Keratinocyte (primary cell): ENCODE measurements at regions not wholly inside any gene's neighbourhood (a gene's known extent, or its start where the extent isn't known, plus 50 kb on each side); places are given as distances from the start of the nearest gene placed in this dataset.

Experiments used
- DNase-seq: peaks from one replicate; pipeline ENCODE4 v3.0.0-alpha.2; 2011; ENCODE audit warnings: low read depth, missing footprints, low spot score
- FAIRE-seq: peaks from 2 replicates; lab custom pipeline; 2011; peaks lifted over from hg19 to GRCh38; lab: Jason Lieb, UNC
- H2AFZ ChIP-seq: 2 replicates; pipeline ENCODE4 v1.6.0; 2012; ENCODE audit warnings: low read length, control low read depth, inconsistent platforms; ENCODE audit not compliant: control insufficient read depth
- H3K27ac ChIP-seq: 2 replicates; pipeline ENCODE4 v1.5.1; 2011; ENCODE audit warnings: low read length; ENCODE audit not compliant: control insufficient read depth, insufficient read depth
- H3K27me3 ChIP-seq: 3 replicates; pipeline ENCODE4 v1.6.0; 2011; ENCODE audit warnings: low read length; ENCODE audit not compliant: control insufficient read depth, insufficient read depth; ENCODE audit errors: extremely low read depth
- H3K36me3 ChIP-seq, 2 experiments: 2 replicates in 1 of 2; 3 replicates in 1 of 2; pipeline ENCODE4 v1.5.1; 2011; ENCODE audit warnings: low read length in 2 of 2, mild to moderate bottlenecking in 1 of 2; ENCODE audit not compliant: control insufficient read depth in 2 of 2, insufficient read depth in 2 of 2; ENCODE audit errors: extremely low read depth in 1 of 2
- H3K4me1 ChIP-seq: 3 replicates; pipeline ENCODE4 v1.5.1; 2011; ENCODE audit warnings: low read length; ENCODE audit not compliant: control insufficient read depth, insufficient read depth; ENCODE audit errors: extremely low read depth
- H3K4me2 ChIP-seq: 3 replicates; pipeline ENCODE4 v1.6.0; 2011; ENCODE audit warnings: low read depth, low read length; ENCODE audit not compliant: control insufficient read depth, insufficient read depth; ENCODE audit errors: extremely low read depth
- H3K4me3 ChIP-seq, 3 experiments: fragments of 200-600 bp in 1 of 3; sonication (generic) in 1 of 3; 2 replicates in 2 of 3; 3 replicates in 1 of 3; pipeline ENCODE4 v1.5.1; 2011 to 2016; ENCODE audit warnings: low read length in 3 of 3, mild to moderate bottlenecking in 3 of 3, control low read depth in 2 of 3, inconsistent platforms in 1 of 3, low read depth in 1 of 3, mixed read lengths in 1 of 3, mixed run types in 1 of 3, moderate library complexity in 1 of 3; ENCODE audit not compliant: control insufficient read depth in 2 of 3, insufficient read depth in 2 of 3; ENCODE audit errors: extremely low read depth in 1 of 3
- H3K79me2 ChIP-seq: 2 replicates; pipeline ENCODE4 v1.6.0; 2012; ENCODE audit warnings: low read length; ENCODE audit not compliant: control insufficient read depth, insufficient read depth
- H3K9ac ChIP-seq: 3 replicates; pipeline ENCODE4 v1.6.0; 2011; ENCODE audit warnings: low read length; ENCODE audit not compliant: control insufficient read depth, insufficient read depth; ENCODE audit errors: extremely low read depth
- H3K9me1 ChIP-seq: 3 replicates; pipeline ENCODE4 v1.6.0; 2011; ENCODE audit warnings: low read length; ENCODE audit not compliant: control insufficient read depth, insufficient read depth; ENCODE audit errors: extremely low read depth
- H3K9me3 ChIP-seq: 2 replicates; pipeline ENCODE4 v1.5.1; 2012; ENCODE audit warnings: low read depth, low read length; ENCODE audit not compliant: control insufficient read depth
- H4K20me1 ChIP-seq: 3 replicates; pipeline ENCODE4 v1.6.0; 2011; ENCODE audit warnings: low read length; ENCODE audit not compliant: control insufficient read depth, insufficient read depth; ENCODE audit errors: extremely low read depth
- CTCF ChIP-seq, 3 experiments: IDR thresholded peaks in 1 of 3; conservative IDR thresholded peaks in 1 of 3; optimal IDR thresholded peaks in 1 of 3; 2 replicates in 2 of 3; 3 replicates in 1 of 3; pipeline versions ENCODE3 to v1.5.1; 2011; ENCODE audit warnings: low read length in 3 of 3, mild to moderate bottlenecking in 3 of 3, moderate library complexity in 2 of 3, control low read depth in 1 of 3, inconsistent platforms in 1 of 3; ENCODE audit not compliant: insufficient read depth in 2 of 3; ENCODE audit errors: extremely low read depth in 1 of 3
- EZH2 ChIP-seq: IDR thresholded peaks from one replicate; pipeline ENCODE4 v1.6.1; 2012; ENCODE audit warnings: inconsistent platforms, mild to moderate bottlenecking, low read length, moderate library complexity
- dilution Hi-C: fragments of 300-500 bp; cut with MboI; formaldehyde crosslinking; loops from one replicate; pipeline ENCODE4 v1.7.0; 2020; ENCODE audit warnings: low sequenced_read_pairs; ENCODE audit not compliant: extremely low pct_ligation_motif_present

GRCh38 chrX:40420899-40421729 is 159.7 kb upstream of the ATP6AP2 start:
- Histone ChIP-seq H3K4me2 (no peak overlapping the region), H4K20me1 (no peaks in the 10 kb centered on the region), H3K27me3 (no peaks in the 10 kb centered on the region), H3K79me2 (no peaks in the 10 kb centered on the region), H3K4me3 (no peak overlapping the region), H3K36me3 (no peaks in the 10 kb centered on the region), H2AFZ (no peak overlapping the region), H3K9ac (no peak overlapping the region), H3K9me3 (no peaks in the 10 kb centered on the region), H3K4me1 (no peaks in the 10 kb centered on the region), H3K9me1 (no peaks in the 10 kb centered on the region), H3K27ac (no peak overlapping the region)
- DNase-seq (no peak), FAIRE-seq (no peak)
- dilution Hi-C loops = no loop called here
- TF ChIP-seq EZH2 (no peak), CTCF (optimal IDR thresholded peaks at IDR 0.05 in 1 of 3, IDR thresholded peaks at IDR 0.05 in 1 of 3, conservative IDR thresholded peaks at IDR 0.05 in 1 of 3; ENCODE audit: extremely low read depth in 1 of 3, insufficient read depth in 2 of 3, low read length in 3 of 3) (no peak)

GRCh38 chrX:40418813-40419195 is 162.0 kb upstream of the ATP6AP2 start:
- H3K9me1 ChIP-seq = no peaks in the 10 kb centered on the region

More at GRCh38 chrX:40418813-40419195, 162.0 kb upstream of the ATP6AP2 start:
- Histone ChIP-seq H3K27ac (no peak overlapping the region), H3K4me1 (no peaks in the 10 kb centered on the region), H3K27me3 (no peaks in the 10 kb centered on the region), H3K9ac (no peak overlapping the region), H4K20me1 (no peaks in the 10 kb centered on the region), H3K9me3 (no peaks in the 10 kb centered on the region), H3K36me3 (no peaks in the 10 kb centered on the region), H3K4me2 (no peak overlapping the region), H3K79me2 (no peaks in the 10 kb centered on the region), H2AFZ (no peak overlapping the region), H3K4me3 (no peak overlapping the region)
- TF ChIP-seq EZH2 = no peak
- no peak for TF ChIP-seq CTCF (optimal IDR thresholded peaks at IDR 0.05 in 1 of 3, IDR thresholded peaks at IDR 0.05 in 1 of 3, conservative IDR thresholded peaks at IDR 0.05 in 1 of 3; ENCODE audit: extremely low read depth in 1 of 3, insufficient read depth in 2 of 3, low read length in 3 of 3)
- DNase-seq (no peak), FAIRE-seq (no peak)
- dilution Hi-C loops = no loop called here
